ENCODE measurements at regions not wholly inside any gene's neighbourhood (a gene's known extent, or its start where the extent isn't known, plus 50 kb on each side); places are given as distances from the start of the nearest gene placed in this dataset.

DNA sequence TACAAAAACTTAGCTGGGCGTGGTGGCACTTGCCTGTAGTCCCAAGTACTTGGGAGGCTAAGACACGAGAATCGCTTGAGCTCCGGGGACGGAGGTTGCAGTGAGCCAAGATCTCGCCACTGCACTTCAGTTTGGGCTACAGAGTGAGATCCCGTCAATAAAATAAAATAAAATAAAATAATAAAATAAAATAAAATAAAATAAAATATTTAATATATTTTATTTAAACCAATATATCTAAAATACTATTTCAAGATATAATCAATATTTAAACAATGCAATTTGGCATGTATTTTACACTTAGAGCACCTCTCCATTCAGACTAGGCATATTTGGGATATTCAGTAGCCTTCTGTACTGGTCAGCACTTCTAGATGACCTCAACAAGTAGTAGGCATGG is 142.1 kb downstream of the FOXA2 start:
- TF ChIP-seq YY1 (IDR thresholded peaks at IDR 0.05; ENCODE audit: insufficient read depth, insufficient read length) (no peak), ZNF274 (IDR thresholded peaks at IDR 0.05; ENCODE audit: low read depth, low read length) (no peak), SUZ12 (IDR thresholded peaks at IDR 0.05; ENCODE audit: extremely low read depth, insufficient read depth, insufficient read length) (no peak)
